OCI-LY7 (cell line): ENCODE measurements at regions not wholly inside any gene's neighbourhood (a gene's known extent, or its start where the extent isn't known, plus 50 kb on each side); places are given as distances from the start of the nearest gene placed in this dataset.

Experiments used
- BruUV-seq: library from RNA; stranded (reverse); fragments of 400-500 nt; replicated peaks from 2 replicates; lab custom pipeline; 2021; lab: Mats Ljungman, UMichigan
- CTCF ChIA-PET: fragments of 300-600 bp; sonication (Branson Sonifier 250); formaldehyde crosslinking; loops from one replicate; lab custom pipeline; 2022; ENCODE audit warnings: antibody characterized with exemption; ENCODE audit not compliant: unreplicated experiment; lab: Charles Lee
- POLR2A ChIA-PET: fragments of 300-600 bp; sonication (Branson Sonifier 250); formaldehyde crosslinking; loops from one replicate; lab custom pipeline; 2022; ENCODE audit warnings: antibody characterized with exemption; lab: Charles Lee
- DNase-seq: peaks from one replicate; pipeline ENCODE4 v3.0.0-alpha.2; 2015; ENCODE audit warnings: low spot score
- H2AFZ ChIP-seq: fragments of 200-600 bp; sonication (generic), shearing (Covaris generic); 2 replicates; pipeline ENCODE4 v1.6.1; 2014; ENCODE audit warnings: mild to moderate bottlenecking, antibody characterized with exemption, low read length, moderate library complexity
- H3K27ac ChIP-seq: fragments of 200-600 bp; sonication (generic); 2 replicates; pipeline ENCODE4 v1.5.1; 2014; ENCODE audit warnings: mixed run types, low read depth, mild to moderate bottlenecking, moderate library complexity, low read length, inconsistent platforms; ENCODE audit not compliant: poor library complexity, severe bottlenecking
- H3K36me3 ChIP-seq: fragments of 200-600 bp; sonication (generic); 2 replicates; pipeline ENCODE4 v1.6.1; 2014; ENCODE audit warnings: mild to moderate bottlenecking, antibody characterized with exemption, low read length, moderate library complexity, mixed read lengths; ENCODE audit not compliant: insufficient read depth
- H3K4me1 ChIP-seq: fragments of 200-600 bp; sonication (generic); 2 replicates; pipeline ENCODE4 v1.5.1; 2014; ENCODE audit warnings: mild to moderate bottlenecking, low read length; ENCODE audit not compliant: insufficient read depth, poor library complexity, severe bottlenecking
- H3K4me2 ChIP-seq: fragments of 200-600 bp; sonication (generic); 2 replicates; pipeline ENCODE4 v1.6.1; 2014; ENCODE audit warnings: mild to moderate bottlenecking, low read length
- H3K4me3 ChIP-seq: fragments of 200-600 bp; sonication (generic); 2 replicates; pipeline ENCODE4 v1.5.1; 2014; ENCODE audit warnings: mild to moderate bottlenecking, low read depth, low read length; ENCODE audit not compliant: poor library complexity, severe bottlenecking
- H3K79me2 ChIP-seq: fragments of 200-600 bp; sonication (generic); 2 replicates; pipeline ENCODE4 v1.6.1; 2016; ENCODE audit warnings: low read depth, mild to moderate bottlenecking, low read length, moderate library complexity, mixed read lengths; ENCODE audit not compliant: insufficient read depth
- H3K9me2 ChIP-seq: fragments of 200-600 bp; sonication (generic); 2 replicates; pipeline ENCODE4 v1.6.1; 2016; ENCODE audit warnings: mild to moderate bottlenecking, low read length, mixed read lengths; ENCODE audit not compliant: insufficient read depth
- H3K9me3 ChIP-seq: fragments of 200-600 bp; sonication (generic); 2 replicates; pipeline ENCODE4 v1.6.1; 2014; ENCODE audit warnings: mild to moderate bottlenecking, mixed run types, low read length, mixed read lengths
- H4K20me1 ChIP-seq: fragments of 200-600 bp; sonication (generic); 2 replicates; pipeline ENCODE4 v1.6.1; 2014; ENCODE audit warnings: mild to moderate bottlenecking, antibody characterized with exemption, low read length, moderate library complexity, mixed read lengths; ENCODE audit not compliant: insufficient read depth
- CTCF ChIP-seq: fragments of 200-600 bp; sonication (generic); conservative IDR thresholded peaks from 2 replicates; pipeline ENCODE4 v1.5.1; 2014; ENCODE audit warnings: mild to moderate bottlenecking, antibody characterized with exemption, low read length, moderate library complexity, mixed read lengths
- EZH2phosphoT487 ChIP-seq: fragments of 200-600 bp; sonication (generic); IDR thresholded peaks from 2 replicates; pipeline ENCODE4 v1.6.1; 2018; ENCODE audit warnings: low read depth, borderline replicate concordance, mild to moderate bottlenecking, mixed run types, antibody characterized with exemption, low read length, moderate library complexity, mixed read lengths
- intact Hi-C: fragments of 100-400 bp; cut with micrococcal nuclease; formaldehyde crosslinking; loops from one replicate; pipeline ENCODE4 v1.10.0; 2022; ENCODE audit not compliant: unreplicated experiment

- Histone ChIP-seq H3K9me3 (no peaks in the 10 kb centered on the region), H3K27ac (no peak overlapping the region), H3K4me3 (no peak overlapping the region), H2AFZ (no peak overlapping the region), H4K20me1 (no peaks in the 10 kb centered on the region), H3K36me3 (no peaks in the 10 kb centered on the region), H3K4me1 (no peaks in the 10 kb centered on the region), H3K79me2 (no peaks in the 10 kb centered on the region), H3K9me2 (no peaks in the 10 kb centered on the region), H3K4me2 (no peak overlapping the region)
- CTCF ChIA-PET, result no interaction called here
- intact Hi-C loops, result no loop called here
- no peak for TF ChIP-seq EZH2phosphoT487
- TF ChIP-seq CTCF, result no peak
- no TSS peak for BruUV-seq
- POLR2A ChIA-PET, result no interaction called here
- no peak for DNase-seq
Observed at GRCh38 chr10:4022473-4022872, 237.5 kb upstream of the KLF6 start.

DNA sequence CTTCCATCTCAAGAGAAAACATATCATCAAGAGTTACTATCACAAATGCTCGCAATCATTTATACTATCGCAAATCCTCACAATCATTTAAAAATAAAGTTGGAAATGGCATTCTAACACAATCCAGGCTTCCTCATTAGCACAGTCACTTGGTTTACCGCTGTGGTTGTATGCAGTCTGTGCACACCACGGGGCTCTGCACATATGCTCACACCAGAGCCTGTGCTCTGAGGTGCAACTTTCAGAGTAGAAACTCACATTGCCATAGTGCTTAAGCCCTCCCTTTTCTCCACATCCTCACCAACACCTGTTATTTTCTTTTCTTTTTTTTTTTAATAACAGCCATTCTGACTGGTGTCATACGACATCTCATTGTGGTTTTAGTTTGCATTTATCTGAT lies 235.6 kb upstream of the KLF6 start:
- Histone ChIP-seq H3K36me3 (no peaks in the 10 kb centered on the region), H3K9me2 (no peaks in the 10 kb centered on the region), H2AFZ (no peak overlapping the region), H3K4me1 (no peaks in the 10 kb centered on the region), H3K4me2 (no peak overlapping the region), H3K27ac (no peak overlapping the region), H3K79me2 (no peaks in the 10 kb centered on the region), H3K9me3 (no peaks in the 10 kb centered on the region), H3K4me3 (no peak overlapping the region), H4K20me1 (no peaks in the 10 kb centered on the region)
- DNase-seq, result no peak
- TF ChIP-seq EZH2phosphoT487, result no peak
- no peak for TF ChIP-seq CTCF
- ChIA-PET CTCF (no interaction called here), POLR2A (no interaction called here)
- no TSS peak for BruUV-seq
- intact Hi-C loops, result no loop called here

DNA sequence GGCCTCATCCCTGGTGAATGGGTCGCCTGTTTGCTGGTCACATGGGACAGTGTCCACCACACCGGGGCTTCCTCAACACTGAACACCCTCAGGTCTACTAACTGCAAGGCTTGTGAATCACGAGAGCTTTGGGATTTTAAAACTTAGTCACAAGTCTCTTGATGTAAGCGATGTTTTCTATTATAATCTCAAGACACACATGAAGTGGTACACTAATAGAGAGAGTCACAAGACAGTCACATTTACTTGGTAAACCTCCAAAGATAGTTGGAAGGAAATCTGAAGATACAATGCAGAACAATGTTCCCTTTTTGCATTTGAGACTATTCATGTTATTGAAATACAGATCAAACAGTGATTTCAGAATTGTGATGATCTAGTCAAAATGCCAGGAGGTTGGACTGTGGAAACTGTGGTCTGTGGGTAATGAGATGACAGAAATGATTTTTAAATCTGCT lies 233.1 kb upstream of the KLF6 start:
- Histone ChIP-seq H3K36me3 (no peaks in the 10 kb centered on the region), H3K27ac (no peak overlapping the region), H4K20me1 (no peaks in the 10 kb centered on the region), H3K79me2 (no peaks in the 10 kb centered on the region), H3K9me3 (no peaks in the 10 kb centered on the region), H3K9me2 (no peaks in the 10 kb centered on the region), H3K4me3 (no peak overlapping the region), H3K4me2 (no peak overlapping the region), H3K4me1 (no peaks in the 10 kb centered on the region), H2AFZ (no peak overlapping the region)
- no peak for DNase-seq
- no TSS peak for BruUV-seq
- no peak for TF ChIP-seq EZH2phosphoT487
- no peak for TF ChIP-seq CTCF
- intact Hi-C loops, result no loop called here
- CTCF ChIA-PET, result no interaction called here
- POLR2A ChIA-PET, result no interaction called here
